Right lung (tissue), 2 donors: ENCODE measurements at regions not wholly inside any gene's neighbourhood (a gene's known extent, or its start where the extent isn't known, plus 50 kb on each side); places are given as distances from the start of the nearest gene placed in this dataset.
"Not testable (repeated sequence)": the region's sequence is repeated elsewhere in the genome, so short reads cannot be mapped to it uniquely, and the experiment has no call there.

Experiments used
- DNase-seq, 2 donors: peaks; one replicate each; pipeline ENCODE4 v3.0.0-alpha.2; 2013

DNA sequence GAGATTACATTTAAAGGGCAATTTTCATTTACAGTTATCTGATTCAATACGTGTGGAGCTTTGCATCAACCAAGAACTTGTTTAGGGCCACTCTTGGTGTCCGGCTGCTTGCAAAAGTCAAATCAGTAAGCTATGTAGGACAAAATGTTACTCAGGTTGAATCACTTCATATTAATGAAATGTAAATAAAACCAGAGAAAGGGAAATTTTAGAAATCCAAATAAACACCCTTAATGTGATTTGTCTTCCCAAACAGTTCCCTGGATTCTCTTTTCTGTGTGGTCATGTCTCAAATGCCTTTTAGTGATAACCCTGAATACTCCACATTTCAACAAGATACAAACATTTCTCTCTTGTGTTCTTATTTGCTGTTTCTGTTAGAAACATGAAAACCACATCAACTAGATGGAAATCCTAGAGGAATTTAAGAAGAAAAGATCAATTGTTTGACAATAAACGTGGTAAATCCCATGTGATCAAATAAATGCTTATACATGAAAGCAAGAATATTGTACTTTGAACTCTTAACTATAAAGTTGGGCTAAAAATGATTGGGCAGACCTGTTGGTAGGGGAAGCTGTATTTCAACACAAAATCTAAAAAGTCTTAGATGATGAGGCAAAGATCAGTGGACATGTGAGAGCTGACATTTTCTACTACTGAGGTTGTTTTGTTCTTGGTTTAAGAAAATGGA lies 101.3 kb downstream of the CDC42EP3 start:
- no peak for DNase-seq

DNA sequence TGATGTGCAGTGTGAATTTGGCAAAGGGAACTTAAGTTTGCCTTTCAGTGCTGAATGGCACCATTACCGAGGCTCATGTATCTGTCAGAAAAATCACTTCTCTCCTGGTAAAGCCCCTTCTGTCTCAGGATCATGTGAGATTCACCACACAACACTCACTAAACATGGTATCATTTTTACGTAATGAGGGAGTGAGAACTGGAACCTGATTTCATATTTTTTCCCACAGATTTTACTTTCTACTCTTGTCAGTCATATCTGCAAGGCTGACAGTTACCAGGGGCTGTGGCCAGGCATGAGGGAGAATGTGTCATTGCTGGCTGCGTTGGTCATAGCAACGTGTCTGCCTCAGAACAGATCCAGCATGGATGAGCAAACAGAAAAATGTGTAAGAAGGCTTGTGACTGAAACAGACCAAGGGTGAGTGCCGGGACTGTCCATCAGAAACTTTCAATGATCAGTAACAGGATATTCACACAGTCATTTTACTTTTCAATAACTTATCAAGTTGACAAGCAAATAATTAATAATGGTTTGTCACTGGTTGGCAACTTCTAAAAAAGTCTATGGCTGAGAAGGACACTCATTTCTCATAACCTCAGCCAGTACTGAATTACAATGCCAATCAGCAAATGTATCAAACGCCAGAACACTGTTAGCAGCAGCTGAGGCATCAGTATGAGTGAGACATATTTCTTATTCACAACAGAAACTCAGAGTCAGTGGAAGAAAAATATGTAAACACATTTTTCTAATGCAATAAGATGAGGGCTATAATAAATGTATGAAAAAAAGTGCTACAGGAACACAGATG lies 100.5 kb downstream of the CDC42EP3 start:
- no peak for DNase-seq

DNA sequence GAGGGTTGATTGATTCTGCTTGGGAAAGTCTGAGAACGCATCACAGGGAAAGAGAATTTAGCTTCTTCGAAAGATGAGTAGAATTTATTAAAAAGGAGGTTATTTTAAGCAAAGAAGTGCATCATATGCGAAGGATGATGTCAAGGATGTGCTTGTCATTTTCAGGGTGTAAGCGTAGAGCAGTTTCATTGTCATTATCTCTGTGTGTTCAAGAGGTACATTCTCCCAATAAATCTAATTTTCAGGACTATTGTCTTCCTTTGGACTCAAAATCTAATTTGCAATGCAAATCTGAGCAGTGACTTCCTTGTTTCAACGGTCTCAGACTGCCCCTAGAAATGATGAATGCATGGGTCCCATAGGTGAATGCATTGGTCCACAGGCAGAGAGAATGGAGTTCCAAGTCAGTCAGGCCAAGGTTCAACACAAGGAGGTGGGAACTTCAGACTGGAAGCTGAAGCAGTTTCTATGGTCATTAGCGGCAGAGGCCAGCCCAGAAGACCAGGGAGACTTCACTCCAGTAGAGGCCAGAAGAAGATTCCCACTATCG lies 99.8 kb downstream of the CDC42EP3 start:
- no peak for DNase-seq

DNA sequence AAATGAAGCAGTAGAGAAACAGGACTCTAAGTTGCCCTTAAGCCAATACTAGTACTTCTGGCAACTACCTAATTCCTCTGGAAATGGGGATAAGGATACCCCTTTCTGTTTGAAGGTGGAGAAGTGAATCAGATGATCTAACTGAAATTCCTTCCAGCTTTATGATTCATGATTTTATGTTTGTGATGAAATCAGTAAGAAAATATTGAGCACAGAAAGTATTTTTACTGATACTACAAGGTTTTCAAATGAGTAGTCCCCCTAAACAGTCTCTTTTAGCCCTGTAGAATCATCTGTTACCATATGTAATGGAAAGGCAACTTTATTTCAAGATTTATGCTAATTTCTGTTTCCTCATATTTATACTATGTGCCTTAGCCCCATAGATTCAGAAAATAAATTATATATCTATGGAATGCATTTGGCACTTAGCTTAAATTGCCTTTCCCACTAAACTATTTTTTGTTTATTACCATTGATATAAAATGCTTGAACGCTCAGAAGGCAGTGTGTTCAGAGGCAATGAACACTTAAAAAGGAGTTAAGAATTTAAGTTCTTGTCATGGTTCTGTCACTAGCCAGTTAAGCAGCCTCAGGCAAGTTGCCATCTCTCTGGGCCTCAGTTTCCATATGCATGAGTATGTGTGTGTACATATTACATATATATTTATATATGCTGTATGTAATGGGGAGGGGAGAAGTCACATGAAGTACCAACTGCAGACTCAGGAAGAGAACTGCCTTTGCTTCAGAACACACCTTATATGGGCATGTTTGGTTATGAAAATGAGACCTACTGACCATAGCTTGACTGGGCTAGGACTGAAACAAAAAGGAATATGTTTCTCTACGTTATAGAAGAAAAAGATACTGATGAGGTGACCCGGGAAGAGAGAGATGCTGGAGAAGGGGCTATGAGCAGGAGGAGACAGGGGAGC lies 97.7 kb downstream of the CDC42EP3 start:
- DNase-seq, result no peak

DNA sequence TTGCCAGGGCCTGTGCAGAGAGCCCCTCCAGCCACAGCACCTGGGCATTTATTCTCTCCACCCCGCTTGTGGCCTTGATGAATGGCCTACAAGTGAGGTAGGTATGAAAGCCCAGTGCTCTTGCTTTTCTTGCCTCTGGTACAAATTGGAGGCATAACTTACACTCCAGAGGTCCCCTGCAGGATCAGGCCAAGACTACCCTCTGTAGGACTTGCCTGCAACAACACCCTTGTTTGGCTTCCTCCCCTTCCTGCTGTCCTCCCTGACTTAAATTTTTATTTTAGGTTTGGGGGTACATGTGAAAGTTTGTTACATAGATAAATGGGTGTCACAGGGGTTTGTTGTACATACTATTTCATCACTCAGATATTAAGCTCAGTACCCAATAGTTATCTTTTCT lies 95.7 kb downstream of the CDC42EP3 start:
- DNase-seq, result no peak

DNA sequence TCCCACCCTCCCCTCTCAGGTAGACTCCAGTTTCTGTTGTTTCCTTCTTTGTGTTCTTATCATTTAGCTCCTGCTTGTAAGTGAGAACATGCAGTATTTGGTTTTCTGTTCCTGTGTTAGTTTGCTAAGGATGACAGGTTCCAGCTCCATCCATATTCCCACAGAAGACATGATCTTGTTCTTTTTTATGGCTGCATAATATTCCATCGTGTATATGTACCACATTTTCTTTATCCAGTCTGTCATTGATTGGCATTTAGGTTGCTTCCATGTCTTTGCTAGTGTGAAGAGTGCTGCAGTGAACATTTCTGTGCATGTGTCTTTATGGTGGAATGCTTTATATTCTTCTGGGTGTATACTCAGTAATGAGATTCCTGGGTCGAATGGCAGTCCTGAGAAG lies 95.2 kb downstream of the CDC42EP3 start:
- DNase-seq, result not testable (repeated sequence)

DNA sequence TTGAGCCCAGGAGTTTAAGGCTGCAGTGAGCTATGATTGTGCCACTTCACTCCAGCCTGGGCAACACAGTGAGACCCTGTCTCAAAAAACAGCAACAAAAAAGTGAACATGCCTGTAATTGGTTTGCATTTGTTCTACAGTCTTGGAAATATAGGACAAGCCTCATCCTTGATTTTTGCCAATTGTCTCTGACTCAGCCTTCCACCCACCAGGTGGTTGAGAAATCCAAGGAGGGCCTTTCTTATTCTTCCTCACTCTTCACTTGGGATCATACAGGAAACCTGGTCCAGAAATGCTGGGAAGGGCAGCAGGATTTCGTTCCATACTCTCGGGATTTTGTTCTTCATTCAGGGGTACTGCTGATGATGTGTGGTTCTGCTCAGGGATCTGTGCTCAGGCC lies 94.6 kb downstream of the CDC42EP3 start:
- no peak for DNase-seq

DNA sequence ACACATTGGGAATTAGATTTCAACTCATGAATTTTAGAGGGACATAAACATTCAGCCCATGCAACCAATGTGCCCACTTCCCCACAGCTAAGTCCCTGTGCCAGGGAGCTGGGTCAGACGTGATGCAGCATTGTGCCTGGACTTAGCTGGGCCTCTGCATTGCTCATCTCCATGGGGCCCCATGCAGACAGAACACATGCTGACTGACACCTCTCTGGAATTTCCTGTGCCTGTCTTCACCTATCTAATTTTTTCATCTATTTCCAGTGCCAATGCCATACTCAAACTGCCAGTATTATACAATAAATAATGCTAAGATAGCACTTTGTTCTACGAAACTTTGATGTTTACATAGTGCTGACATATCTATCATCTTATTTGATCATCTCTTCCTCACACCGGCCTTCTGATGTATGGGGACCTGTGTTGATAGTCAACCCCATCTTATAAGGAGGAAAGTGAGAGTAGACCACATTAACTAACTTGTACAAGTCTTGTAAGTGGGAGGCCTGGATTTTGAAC lies 92.2 kb downstream of the CDC42EP3 start:
- no peak for DNase-seq

DNA sequence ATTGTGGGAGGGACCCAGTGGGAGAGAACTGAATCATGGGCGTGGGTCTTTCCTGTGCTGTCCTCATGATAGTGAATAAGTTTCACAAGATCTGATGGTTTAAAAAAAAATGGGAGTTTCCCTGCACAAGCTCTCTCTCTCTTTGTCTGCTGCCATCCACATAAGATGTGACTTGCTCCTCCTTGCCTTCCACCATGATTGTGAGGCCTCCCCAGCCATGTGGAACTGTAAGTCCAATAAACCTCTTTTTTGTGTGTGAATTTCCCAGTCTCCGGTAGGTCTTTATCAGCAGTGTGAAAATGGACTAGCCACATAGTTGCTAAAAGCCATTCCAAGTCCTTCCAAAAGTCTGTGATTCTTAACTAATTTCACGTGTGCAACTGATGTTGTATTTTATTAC lies 91.5 kb downstream of the CDC42EP3 start:
- DNase-seq, result not testable (repeated sequence)

DNA sequence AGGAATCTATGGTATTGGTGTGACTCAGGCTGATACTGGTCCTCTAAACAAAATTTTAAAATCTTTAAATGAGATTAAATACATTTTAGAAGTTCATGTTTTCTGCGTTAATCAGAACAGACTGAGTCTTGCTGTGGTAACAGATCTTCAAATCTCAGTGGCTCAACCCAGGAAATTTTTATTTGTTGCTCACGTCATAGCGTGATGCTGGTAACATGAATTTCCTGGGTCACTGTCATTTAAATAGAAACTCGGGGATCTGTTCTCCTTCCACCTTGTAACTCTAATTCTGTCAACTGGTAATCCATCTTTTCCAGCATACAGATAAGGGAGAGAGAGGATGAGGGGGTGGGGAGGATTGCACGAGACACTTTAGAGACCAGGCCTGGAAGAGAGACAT lies 90.0 kb downstream of the CDC42EP3 start:
- DNase-seq, result no peak

DNA sequence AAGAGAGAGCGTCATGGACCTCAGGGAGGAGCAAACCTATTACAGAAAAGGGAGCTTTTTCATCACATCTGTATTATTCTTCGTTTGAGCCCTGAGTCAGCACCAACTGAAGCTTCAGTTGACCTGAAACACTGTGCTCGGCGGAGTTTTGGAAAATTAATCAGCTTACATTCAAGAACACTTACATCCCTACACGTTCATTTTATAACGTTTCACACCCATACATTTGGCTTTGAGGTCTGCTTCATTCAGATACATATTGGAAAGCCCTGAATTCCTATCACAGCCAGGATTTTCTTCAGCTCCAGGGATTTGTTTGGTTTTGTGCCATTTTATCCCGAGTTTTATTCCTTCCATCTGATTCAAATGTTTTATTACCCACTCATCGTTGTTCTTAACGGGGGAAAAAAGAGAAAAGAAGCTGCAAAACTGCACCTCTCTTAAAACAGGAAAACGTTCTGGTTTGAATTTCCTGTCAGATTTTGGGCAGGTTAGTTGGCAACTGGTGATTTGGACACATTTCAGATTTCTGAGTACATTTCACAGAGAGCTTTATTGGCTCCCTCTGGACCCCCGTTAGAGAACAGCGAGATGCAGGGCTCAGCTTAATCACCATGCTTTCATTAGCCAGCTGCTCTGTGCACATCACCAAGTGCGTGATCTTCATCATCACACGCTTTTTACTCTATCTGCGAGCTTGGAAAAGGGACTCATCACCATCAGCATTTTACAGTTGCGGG lies 88.8 kb downstream of the CDC42EP3 start:
- DNase-seq, result no peak

DNA sequence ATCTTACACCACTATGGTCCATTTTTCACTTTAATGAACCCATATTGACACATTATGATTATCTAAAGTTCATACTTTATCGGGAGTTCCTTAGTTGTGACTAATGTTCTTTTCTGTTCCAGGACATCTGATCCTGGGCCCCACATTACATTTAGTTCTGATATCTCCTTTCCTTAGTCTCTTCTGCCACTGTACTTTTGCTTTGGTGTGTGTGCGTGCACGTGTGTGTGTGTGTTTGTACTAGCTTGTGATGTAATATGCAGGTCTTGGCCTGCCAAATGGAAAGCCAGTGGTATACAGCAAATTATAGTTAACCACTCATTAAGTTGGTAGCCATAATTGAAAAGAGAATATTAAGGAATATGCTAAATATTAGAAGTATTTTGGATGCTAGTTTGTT lies 88.0 kb downstream of the CDC42EP3 start:
- no peak for DNase-seq

DNA sequence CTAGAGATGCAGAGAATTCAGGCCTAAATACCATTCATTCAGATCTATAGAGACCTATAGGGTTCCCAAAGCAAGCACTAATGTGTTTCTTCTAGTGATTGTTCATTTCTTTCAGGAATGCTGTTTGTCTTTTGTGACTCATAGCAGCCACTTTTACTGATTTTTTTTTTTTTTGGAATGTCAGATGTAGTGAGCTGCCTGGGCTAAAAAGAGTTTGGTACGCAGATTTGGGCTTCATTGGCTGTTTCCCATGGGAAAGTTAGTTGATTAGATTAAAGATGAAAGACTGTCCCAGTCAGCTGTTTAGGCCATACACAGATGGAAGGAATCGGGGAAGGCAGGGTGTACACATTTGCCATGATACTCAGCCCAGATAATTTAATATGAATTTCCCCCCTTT lies 87.6 kb downstream of the CDC42EP3 start:
- DNase-seq, result no peak

DNA sequence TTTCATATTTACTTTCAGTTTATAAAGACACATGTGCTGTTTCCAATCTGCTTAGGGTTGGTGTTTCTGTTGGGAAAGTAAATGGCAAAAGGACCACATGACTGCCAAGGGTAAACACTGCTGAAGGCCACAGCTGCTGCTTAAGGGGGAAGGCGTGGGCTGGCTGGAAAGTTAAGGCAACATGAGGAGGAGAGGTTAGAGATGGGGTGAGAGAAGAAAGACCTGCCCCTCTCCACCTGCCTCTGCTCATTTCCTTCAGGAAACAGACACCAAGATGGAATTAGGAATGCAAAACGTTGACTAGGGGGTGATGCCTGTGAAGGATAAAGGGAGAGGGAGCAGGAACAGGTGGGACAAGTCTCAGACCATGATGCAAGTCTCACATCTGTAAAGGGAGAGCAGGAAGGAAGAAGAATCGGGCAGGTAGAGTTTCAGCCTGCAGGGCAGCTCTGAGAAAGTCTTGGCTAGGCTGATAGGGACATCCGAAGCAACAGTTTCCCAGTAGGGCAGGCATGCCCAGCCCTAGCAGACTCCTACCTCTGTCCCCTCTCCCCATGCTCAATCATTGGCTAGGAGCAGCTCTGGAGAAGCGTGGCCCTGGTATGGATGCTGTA lies 86.0 kb downstream of the CDC42EP3 start:
- DNase-seq, result no peak

DNA sequence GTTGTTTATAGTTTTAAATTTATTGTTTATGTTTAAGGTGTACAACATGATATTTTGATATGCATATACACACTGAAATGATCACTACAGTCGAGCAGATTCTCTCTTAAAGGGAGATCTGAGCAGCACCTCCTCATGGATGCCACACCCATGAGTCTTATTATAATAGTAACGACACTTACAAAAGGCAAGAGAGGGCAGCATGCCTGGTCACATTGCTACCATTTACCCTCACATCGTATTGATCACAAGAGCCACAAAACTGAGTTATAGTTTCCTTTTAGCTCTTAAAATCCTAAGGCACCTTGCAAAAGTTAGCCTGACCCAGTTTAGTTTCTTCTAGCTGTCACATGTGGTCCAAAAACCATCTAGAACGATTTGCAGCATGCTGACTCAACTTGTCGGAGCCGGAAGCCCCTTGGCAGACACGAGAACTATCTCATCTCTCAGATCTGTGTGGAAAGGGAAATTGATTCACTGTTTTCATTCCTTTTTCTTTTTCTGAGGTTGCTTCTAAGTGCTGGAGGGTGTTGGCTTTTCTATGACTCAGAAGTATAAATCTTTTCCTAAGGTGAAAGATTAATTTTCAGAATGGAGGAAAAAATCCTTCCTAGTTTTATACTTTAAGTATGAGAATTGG lies 85.3 kb downstream of the CDC42EP3 start:
- DNase-seq, result no peak

DNA sequence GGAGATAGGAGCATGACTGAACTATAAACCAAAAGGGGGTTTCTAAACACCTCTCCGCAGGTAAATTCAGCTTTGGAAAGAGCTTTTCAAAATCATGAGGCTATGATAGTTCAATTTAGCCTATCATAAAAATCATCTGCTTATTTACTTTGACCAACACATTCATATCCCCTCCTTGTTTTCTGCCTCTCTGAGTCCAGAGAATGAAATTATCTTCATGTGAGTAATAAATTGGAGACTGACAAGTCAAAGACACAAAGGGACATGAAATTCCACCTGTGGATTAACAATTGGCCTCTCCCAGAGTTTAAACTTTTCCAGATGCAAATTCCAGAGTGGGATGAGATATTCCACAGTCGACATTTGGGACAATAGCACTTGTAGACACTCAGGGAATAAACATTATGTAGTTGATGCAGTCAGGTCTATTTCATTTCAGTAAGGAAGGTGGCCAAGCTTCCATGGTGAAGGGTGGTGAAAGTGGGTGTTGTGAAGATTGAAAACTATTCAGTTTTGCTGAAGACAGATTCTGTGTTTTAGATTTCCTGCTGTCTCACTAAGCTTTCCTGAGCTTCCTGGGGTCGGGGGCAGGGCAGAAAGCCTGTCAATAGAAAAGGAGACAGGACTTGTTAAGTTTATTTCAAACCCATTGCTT lies 84.7 kb downstream of the CDC42EP3 start:
- DNase-seq, result no peak

DNA sequence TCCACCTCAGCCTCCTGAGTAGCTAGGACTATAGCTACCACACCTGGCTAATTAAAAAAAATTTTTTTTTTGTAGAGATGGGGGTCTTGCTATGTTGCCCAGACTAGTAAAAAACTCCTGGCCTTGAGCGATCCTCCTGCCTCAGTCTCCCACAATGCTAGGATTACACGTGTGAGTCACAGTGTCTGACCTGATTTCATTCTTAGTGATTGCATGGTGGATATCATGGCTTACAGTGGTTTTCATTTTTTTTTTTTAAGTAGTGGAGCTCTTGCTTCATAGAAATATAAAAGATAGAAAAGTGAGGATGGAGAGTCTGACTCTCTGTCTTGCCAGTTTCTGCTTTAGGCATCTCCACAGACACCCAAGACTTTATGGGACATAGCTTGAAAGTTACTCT lies 83.6 kb downstream of the CDC42EP3 start:
- DNase-seq, result no peak

DNA sequence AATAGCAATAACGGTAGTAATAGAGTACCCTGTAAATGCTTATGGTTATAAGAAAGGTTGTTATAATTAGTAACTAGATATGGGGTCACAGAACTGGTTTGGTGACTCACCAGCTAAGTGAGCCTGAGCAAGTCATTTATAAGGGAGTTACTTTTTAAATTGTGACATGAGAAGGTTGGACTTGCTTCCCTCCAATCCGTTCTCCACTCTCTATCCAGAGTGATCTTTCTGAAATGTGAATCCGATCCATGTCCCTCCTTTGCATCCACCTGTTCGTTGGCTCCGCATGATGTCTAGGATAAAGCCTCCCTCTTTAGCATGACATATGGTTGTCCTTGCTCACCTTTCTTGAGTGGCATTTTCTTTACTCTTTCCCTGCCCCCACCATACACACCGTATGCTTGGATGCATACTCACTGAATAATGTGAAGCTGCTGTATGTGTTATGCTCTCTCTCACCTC lies 83.1 kb downstream of the CDC42EP3 start:
- no peak for DNase-seq

DNA sequence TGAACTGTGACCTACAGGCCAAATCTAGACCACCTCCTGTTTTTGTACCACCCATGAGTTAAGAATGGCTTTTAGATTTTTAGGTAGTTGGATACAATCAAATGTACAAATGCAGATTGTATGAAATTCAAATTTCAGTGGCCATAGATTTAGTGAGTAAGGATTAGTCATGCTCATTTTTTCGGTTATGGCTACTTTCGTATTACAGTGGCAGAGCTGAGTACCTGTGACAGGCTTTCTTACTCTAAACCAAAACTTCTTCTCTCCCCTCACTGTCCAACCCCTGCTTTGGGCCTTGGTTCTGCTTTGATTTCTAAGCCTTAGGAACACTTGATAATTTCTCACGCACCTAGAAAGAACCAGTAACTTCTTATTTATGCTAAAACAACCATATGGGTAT lies 82.1 kb downstream of the CDC42EP3 start:
- DNase-seq, result no peak
